HepG2 (cell line): ENCODE measurements at regions not wholly inside any gene's neighbourhood (a gene's known extent, or its start where the extent isn't known, plus 50 kb on each side); places are given as distances from the start of the nearest gene placed in this dataset.

Source experiments
- CBFB ChIP-seq: sonication (generic); formaldehyde crosslinking; IDR thresholded peaks from 2 replicates; pipeline ENCODE4 v1.4.0; 2020; ENCODE audit warnings: missing genetic modification reagents
- PRDM15 ChIP-seq: sonication (generic); formaldehyde crosslinking; IDR thresholded peaks from 2 replicates; pipeline ENCODE4 v1.4.0; 2020; ENCODE audit warnings: missing genetic modification reagents
- RNF219 ChIP-seq: sonication (generic); formaldehyde crosslinking; IDR thresholded peaks from 2 replicates; pipeline ENCODE4 v1.5.0; 2020; ENCODE audit warnings: mild to moderate bottlenecking, missing genetic modification reagents
- TAF1 ChIP-seq: sonication (generic); formaldehyde crosslinking; IDR thresholded peaks from 2 replicates; pipeline ENCODE4 v1.4.0; 2020; ENCODE audit warnings: missing genetic modification reagents
- TP53 ChIP-seq: sonication (generic); formaldehyde crosslinking; conservative IDR thresholded peaks from 2 replicates; pipeline ENCODE4 v1.4.0; 2020; ENCODE audit warnings: missing genetic modification reagents
- USF2 ChIP-seq, 2 experiments: sonication (generic) in 1 of 2; formaldehyde crosslinking in 1 of 2; IDR thresholded peaks; 2 replicates each; pipeline versions ENCODE4 v1.5.1 to v1.6.1; 2011 to 2020; ENCODE audit warnings: borderline replicate concordance in 1 of 2, low read depth in 1 of 2, low read length in 1 of 2, mild to moderate bottlenecking in 1 of 2, missing genetic modification reagents in 1 of 2, moderate library complexity in 1 of 2
- ZNF3 ChIP-seq: IDR thresholded peaks from 2 replicates; pipeline ENCODE4 v1.7.0; 2017; ENCODE audit warnings: inconsistent platforms
- TF ChIP-seq, protein P1 (sequence below): IDR thresholded peaks from 2 replicates; pipeline ENCODE4 v1.6.1; 2012; ENCODE audit warnings: inconsistent platforms
- TF ChIP-seq, protein P2 (sequence below): sonication (generic); formaldehyde crosslinking; IDR thresholded peaks from 2 replicates; pipeline ENCODE4 v1.4.0; 2020; ENCODE audit warnings: missing genetic modification reagents, borderline replicate concordance

DNA sequence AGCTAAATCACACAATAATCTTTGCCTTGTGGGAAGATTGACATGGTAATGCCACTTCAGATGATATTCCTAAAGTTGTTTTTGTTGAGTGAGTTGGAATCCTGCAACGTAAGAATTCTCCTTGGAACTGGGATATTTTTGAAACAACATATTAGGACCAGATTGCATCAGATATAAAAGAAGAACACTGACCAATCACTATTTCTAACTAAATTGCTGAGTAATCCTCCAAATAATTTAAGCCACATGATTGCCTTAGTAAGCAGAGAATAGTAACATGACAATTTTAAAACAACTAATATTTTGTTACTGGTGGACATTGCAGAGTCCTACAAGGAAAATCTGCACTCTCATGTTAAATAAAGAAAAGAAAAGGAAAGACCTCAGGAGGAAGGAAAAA lies 353.9 kb upstream of the LMCD1 start:
- TF ChIP-seq ZNF3: no peak
- TF ChIP-seq CBFB (CRISPR knock-in tag): no peak
- no peak for TF ChIP-seq RNF219 (CRISPR knock-in tag)
- TF ChIP-seq PRDM15: no peak
- no peak for TF ChIP-seq USF2 (IDR thresholded peaks at IDR 0.05; ENCODE audit: low read depth, low read length)
- TF ChIP-seq USF2 (CRISPR knock-in tag; IDR thresholded peaks at IDR 0.05; ENCODE audit: borderline replicate concordance): no peak
- TF ChIP-seq TP53 (CRISPR knock-in tag): no peak
- TF ChIP-seq TAF1 (CRISPR knock-in tag): no peak
- TF ChIP-seq, protein P1, sequence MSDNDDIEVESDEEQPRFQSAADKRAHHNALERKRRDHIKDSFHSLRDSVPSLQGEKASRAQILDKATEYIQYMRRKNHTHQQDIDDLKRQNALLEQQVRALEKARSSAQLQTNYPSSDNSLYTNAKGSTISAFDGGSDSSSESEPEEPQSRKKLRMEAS: no peak
- TF ChIP-seq, protein P2, sequence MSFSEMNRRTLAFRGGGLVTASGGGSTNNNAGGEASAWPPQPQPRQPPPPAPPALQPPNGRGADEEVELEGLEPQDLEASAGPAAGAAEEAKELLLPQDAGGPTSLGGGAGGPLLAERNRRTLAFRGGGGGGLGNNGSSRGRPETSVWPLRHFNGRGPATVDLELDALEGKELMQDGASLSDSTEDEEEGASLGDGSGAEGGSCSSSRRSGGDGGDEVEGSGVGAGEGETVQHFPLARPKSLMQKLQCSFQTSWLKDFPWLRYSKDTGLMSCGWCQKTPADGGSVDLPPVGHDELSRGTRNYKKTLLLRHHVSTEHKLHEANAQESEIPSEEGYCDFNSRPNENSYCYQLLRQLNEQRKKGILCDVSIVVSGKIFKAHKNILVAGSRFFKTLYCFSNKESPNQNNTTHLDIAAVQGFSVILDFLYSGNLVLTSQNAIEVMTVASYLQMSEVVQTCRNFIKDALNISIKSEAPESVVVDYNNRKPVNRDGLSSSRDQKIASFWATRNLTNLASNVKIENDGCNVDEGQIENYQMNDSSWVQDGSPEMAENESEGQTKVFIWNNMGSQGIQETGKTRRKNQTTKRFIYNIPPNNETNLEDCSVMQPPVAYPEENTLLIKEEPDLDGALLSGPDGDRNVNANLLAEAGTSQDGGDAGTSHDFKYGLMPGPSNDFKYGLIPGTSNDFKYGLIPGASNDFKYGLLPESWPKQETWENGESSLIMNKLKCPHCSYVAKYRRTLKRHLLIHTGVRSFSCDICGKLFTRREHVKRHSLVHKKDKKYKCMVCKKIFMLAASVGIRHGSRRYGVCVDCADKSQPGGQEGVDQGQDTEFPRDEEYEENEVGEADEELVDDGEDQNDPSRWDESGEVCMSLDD (CRISPR knock-in tag): no peak
